Cardiac fibroblast (primary cell): ENCODE measurements at regions not wholly inside any gene's neighbourhood (a gene's known extent, or its start where the extent isn't known, plus 50 kb on each side); places are given as distances from the start of the nearest gene placed in this dataset.

Experiments used
- DNase-seq, 2 donors: peaks; one replicate each; pipeline versions ENCODE4 v3.0.0 to v3.0.0-alpha.2; 2010; ENCODE audit warnings: low read depth in 2 of 2
- H3K4me3 ChIP-seq, 2 donors: replicated peaks in 1 of 2; 1 replicate in 1 of 2; 2 replicates in 1 of 2; pipeline ENCODE4 v1.5.1; 2011; ENCODE audit warnings: low read depth in 2 of 2, low read length in 2 of 2, mild to moderate bottlenecking in 2 of 2, moderate library complexity in 1 of 2
- CTCF ChIP-seq: IDR thresholded peaks from one replicate; pipeline ENCODE4 v1.5.1; 2011; ENCODE audit warnings: low read depth, mild to moderate bottlenecking, low read length, inconsistent platforms

- no peak for DNase-seq
- H3K4me3 ChIP-seq: no peak overlapping the region
- TF ChIP-seq CTCF: no peak
Measured at GRCh38 chr5:4984461-4984860, 155.7 kb upstream of the ADAMTS16 start.

DNA sequence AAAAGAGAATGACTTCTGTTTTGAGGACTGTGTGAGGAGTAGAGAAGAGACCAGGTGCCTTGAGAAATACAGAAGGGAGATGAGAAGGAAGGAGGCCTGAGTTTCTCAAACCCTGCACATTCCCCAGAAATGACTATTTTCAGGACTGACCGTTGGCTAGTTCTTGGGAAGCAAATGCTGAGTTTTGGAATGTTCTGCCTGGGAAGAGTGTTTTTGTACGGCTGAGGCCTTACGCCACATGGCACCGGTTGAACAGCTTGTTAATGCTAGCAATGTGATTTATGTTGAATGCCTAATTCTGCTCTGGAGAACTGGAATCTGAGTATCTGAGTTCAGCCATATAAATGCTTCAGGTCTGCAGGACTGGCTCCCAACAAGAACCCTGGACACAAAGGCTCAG, 152.7 kb upstream of the ADAMTS16 start:
- no peak for TF ChIP-seq CTCF

GRCh38 chr5:4989118-4989517, 151.0 kb upstream of the ADAMTS16 start:
- no peak overlapping the region for H3K4me3 ChIP-seq
- DNase-seq: no peak
- no peak for TF ChIP-seq CTCF

More for the DNA sequence above, 152.7 kb upstream of the ADAMTS16 start:
- no peak overlapping the region for H3K4me3 ChIP-seq
- no peak for DNase-seq

DNA sequence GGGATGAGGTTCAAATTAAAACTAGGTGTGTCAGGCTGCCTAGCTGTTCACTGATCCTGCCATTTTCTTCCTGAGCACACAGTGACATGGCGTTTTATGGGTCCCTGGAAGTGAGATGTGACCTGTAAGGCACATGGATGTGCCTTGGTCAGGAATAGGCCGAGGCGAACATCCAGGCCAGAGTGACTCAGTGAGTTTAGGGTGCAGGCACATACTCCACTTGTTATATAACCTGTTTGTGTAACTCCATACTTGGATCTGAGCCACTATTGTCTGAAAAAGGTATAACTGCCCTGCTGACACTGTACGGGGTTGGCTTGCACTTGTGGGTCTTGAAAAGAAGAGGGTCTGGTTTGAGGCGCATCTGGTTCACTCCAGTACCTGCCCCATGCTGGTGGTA, 150.1 kb upstream of the ADAMTS16 start:
- no peak overlapping the region for H3K4me3 ChIP-seq
- TF ChIP-seq CTCF: no peak
- no peak for DNase-seq

DNA sequence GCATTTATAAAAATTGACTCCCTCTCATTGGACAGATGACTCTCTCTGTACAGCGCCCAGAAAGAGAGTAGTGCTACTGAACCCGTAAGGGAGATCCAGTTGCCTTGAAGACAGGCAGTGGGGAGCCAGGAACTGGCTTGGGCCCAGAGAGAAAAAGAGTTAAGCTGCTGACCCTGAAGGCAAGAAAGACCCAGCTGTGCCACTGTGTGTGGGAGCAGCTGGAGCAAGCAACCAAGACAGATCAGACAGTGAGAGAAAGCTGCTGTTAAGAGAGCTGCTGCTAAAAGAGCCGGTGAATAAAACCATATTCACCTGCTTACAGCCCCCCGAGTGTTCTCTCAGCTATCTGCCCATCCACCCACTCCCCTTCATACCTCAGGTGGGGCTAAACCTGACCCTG, 149.7 kb upstream of the ADAMTS16 start:
- TF ChIP-seq CTCF: no peak
- H3K4me3 ChIP-seq: no peak overlapping the region
- DNase-seq: no peak

GRCh38 chr5:4991925-4992324, 148.2 kb upstream of the ADAMTS16 start:
- no peak overlapping the region for H3K4me3 ChIP-seq
- DNase-seq: no peak
- no peak for TF ChIP-seq CTCF

DNA sequence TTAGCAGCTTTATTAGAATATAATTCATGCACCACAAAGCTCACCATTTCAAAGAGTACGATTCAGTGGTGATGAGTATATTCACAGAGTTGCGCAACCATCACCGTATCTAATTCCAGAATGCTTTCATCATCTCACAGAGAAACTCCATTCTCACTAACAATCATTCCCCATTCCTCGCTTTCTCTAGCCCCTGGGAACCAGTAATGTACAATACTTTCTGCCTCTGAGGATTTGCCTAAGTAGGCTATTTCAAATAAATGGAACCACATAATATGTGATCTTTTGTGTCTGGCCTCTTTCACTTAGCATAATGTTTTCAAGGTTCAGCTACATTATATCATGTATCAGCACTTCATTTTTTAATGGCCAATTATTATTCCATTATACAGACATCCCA, 145.1 kb upstream of the ADAMTS16 start:
- H3K4me3 ChIP-seq: no peak overlapping the region
- TF ChIP-seq CTCF: no peak
- DNase-seq: peak; percentile 16 to 28
